Dendritic cell treated with granulocyte-macrophage colony-stimulating factor and Interleukin-4, amounts not matched to agents 40 ng/mL and 50 ng/mL, for 4 days (primary cell): ENCODE measurements at regions not wholly inside any gene's neighbourhood (a gene's known extent, or its start where the extent isn't known, plus 50 kb on each side); places are given as distances from the start of the nearest gene placed in this dataset.
A peak's percentile ranks its signal among the peaks of the same experiment; 100 is the strongest.

Experiments
- H3K27ac Mint-ChIP-seq: one replicate; pipeline ENCODE4 v1.8.0; 2022; ENCODE audit warnings: mild to moderate bottlenecking, mixed read lengths
- H3K27me3 Mint-ChIP-seq: one replicate; pipeline ENCODE4 v1.8.0; 2022; ENCODE audit warnings: mild to moderate bottlenecking, mixed read lengths
- H3K36me3 Mint-ChIP-seq: one replicate; pipeline ENCODE4 v1.8.0; 2022; ENCODE audit warnings: low read depth, mixed read lengths
- H3K4me1 Mint-ChIP-seq: one replicate; pipeline ENCODE4 v1.8.0; 2022; ENCODE audit warnings: low read depth, mixed read lengths
- H3K4me3 Mint-ChIP-seq: one replicate; pipeline ENCODE4 v1.8.0; 2022; ENCODE audit warnings: mild to moderate bottlenecking, moderate library complexity, mixed read lengths
- H3K9me3 Mint-ChIP-seq: one replicate; pipeline ENCODE4 v1.8.0; 2022; ENCODE audit warnings: mixed read lengths
- intact Hi-C: fragments of 100-400 bp; cut with micrococcal nuclease; formaldehyde crosslinking; loops from one replicate; pipeline ENCODE4 v1.15.0; 2022

- intact Hi-C loops: no loop called here
- H3K27me3 Mint-ChIP-seq: peaks cover 10% of the 10 kb centered on the region
These were observed 110.4 kb upstream of the ZNF438 start for GRCh38 chr10:31142026-31142425.

GRCh38 chr10:31143331-31143935 is 111.8 kb upstream of the ZNF438 start:
- intact Hi-C loops: no loop called here
- H3K9me3 Mint-ChIP-seq: no peaks in the 10 kb centered on the region
- H3K4me3 Mint-ChIP-seq: no peak overlapping the region
- H3K36me3 Mint-ChIP-seq: no peaks in the 10 kb centered on the region
- H3K27ac Mint-ChIP-seq: no peak overlapping the region
- peaks cover 12% of the 10 kb centered on the region for H3K27me3 Mint-ChIP-seq
- H3K4me1 Mint-ChIP-seq: peaks cover 18% of the 10 kb centered on the region

More at GRCh38 chr10:31142026-31142425, 110.4 kb upstream of the ZNF438 start:
- peaks cover 22% of the 10 kb centered on the region for H3K4me1 Mint-ChIP-seq
- H3K4me3 Mint-ChIP-seq: no peak overlapping the region
- no peaks in the 10 kb centered on the region for H3K36me3 Mint-ChIP-seq
- no peaks in the 10 kb centered on the region for H3K9me3 Mint-ChIP-seq
- no peak overlapping the region for H3K27ac Mint-ChIP-seq

- H3K27me3 Mint-ChIP-seq: peaks cover 12% of the 10 kb centered on the region
- peaks cover 23% of the 10 kb centered on the region for H3K4me1 Mint-ChIP-seq
- H3K9me3 Mint-ChIP-seq: no peaks in the 10 kb centered on the region
- H3K36me3 Mint-ChIP-seq: no peaks in the 10 kb centered on the region
- H3K27ac Mint-ChIP-seq: peak overlapping the region; percentile 35
- no peak overlapping the region for H3K4me3 Mint-ChIP-seq
- intact Hi-C loops: no loop called here
These were observed 114.3 kb upstream of the ZNF438 start for GRCh38 chr10:31145986-31146385.

GRCh38 chr10:31146491-31147209 is 115.0 kb upstream of the ZNF438 start:
- peaks cover 12% of the 10 kb centered on the region for H3K27me3 Mint-ChIP-seq
- intact Hi-C loops: no loop called here
- no peaks in the 10 kb centered on the region for H3K9me3 Mint-ChIP-seq
- H3K27ac Mint-ChIP-seq: peak overlapping the region; percentile 35
- H3K36me3 Mint-ChIP-seq: no peaks in the 10 kb centered on the region
- H3K4me3 Mint-ChIP-seq: peak overlapping the region; percentile 33
- H3K4me1 Mint-ChIP-seq: peaks cover 23% of the 10 kb centered on the region

- intact Hi-C loops: no loop called here
- Mint-ChIP-seq H3K36me3 (no peaks in the 10 kb centered on the region), H3K27me3 (peaks cover 12% of the 10 kb centered on the region), H3K4me1 (peaks cover 23% of the 10 kb centered on the region), H3K27ac (no peak overlapping the region), H3K4me3 (no peak overlapping the region), H3K9me3 (no peaks in the 10 kb centered on the region)
These were observed 115.5 kb upstream of the ZNF438 start for GRCh38 chr10:31147210-31147608.

- Mint-ChIP-seq H3K4me1 (peaks cover 23% of the 10 kb centered on the region), H3K27ac (no peak overlapping the region), H3K4me3 (no peak overlapping the region), H3K9me3 (no peaks in the 10 kb centered on the region), H3K27me3 (peaks cover 12% of the 10 kb centered on the region), H3K36me3 (no peaks in the 10 kb centered on the region)
- intact Hi-C loops: no loop called here
These were observed 117.3 kb upstream of the ZNF438 start for GRCh38 chr10:31148951-31149350.

- Mint-ChIP-seq H3K27ac (no peak overlapping the region), H3K9me3 (no peaks in the 10 kb centered on the region), H3K4me1 (peaks cover 23% of the 10 kb centered on the region), H3K36me3 (no peaks in the 10 kb centered on the region), H3K4me3 (no peak overlapping the region), H3K27me3 (peaks cover 12% of the 10 kb centered on the region)
- intact Hi-C loops: no loop called here
These were observed 118.3 kb upstream of the ZNF438 start for GRCh38 chr10:31149835-31150512.

- no peaks in the 10 kb centered on the region for H3K36me3 Mint-ChIP-seq
- intact Hi-C loops: no loop called here
- H3K4me3 Mint-ChIP-seq: no peak overlapping the region
- H3K9me3 Mint-ChIP-seq: no peaks in the 10 kb centered on the region
- peaks cover 15% of the 10 kb centered on the region for H3K4me1 Mint-ChIP-seq
- H3K27ac Mint-ChIP-seq: no peak overlapping the region
- peaks cover 7% of the 10 kb centered on the region for H3K27me3 Mint-ChIP-seq
These were observed 119.6 kb upstream of the ZNF438 start for GRCh38 chr10:31151301-31151700.

GRCh38 chr10:31152421-31153135 is 120.9 kb upstream of the ZNF438 start:
- H3K9me3 Mint-ChIP-seq: no peaks in the 10 kb centered on the region
- no peak overlapping the region for H3K4me3 Mint-ChIP-seq
- no peaks in the 10 kb centered on the region for H3K36me3 Mint-ChIP-seq
- peaks cover 6% of the 10 kb centered on the region for H3K4me1 Mint-ChIP-seq
- intact Hi-C loops: no loop called here
- H3K27ac Mint-ChIP-seq: no peak overlapping the region
- H3K27me3 Mint-ChIP-seq: no peaks in the 10 kb centered on the region

GRCh38 chr10:31153161-31153560 is 121.5 kb upstream of the ZNF438 start:
- peaks cover 6% of the 10 kb centered on the region for H3K4me1 Mint-ChIP-seq
- H3K36me3 Mint-ChIP-seq: no peaks in the 10 kb centered on the region
- intact Hi-C loops: no loop called here
- H3K27me3 Mint-ChIP-seq: no peaks in the 10 kb centered on the region
- no peaks in the 10 kb centered on the region for H3K9me3 Mint-ChIP-seq
- no peak overlapping the region for H3K4me3 Mint-ChIP-seq
- H3K27ac Mint-ChIP-seq: no peak overlapping the region

- Mint-ChIP-seq H3K9me3 (no peaks in the 10 kb centered on the region), H3K36me3 (no peaks in the 10 kb centered on the region), H3K27me3 (no peaks in the 10 kb centered on the region), H3K4me3 (no peak overlapping the region), H3K4me1 (peaks cover 2% of the 10 kb centered on the region), H3K27ac (no peak overlapping the region)
- intact Hi-C loops: no loop called here
These were observed 122.0 kb upstream of the ZNF438 start for GRCh38 chr10:31153692-31154091.

- H3K9me3 Mint-ChIP-seq: no peaks in the 10 kb centered on the region
- intact Hi-C loops: no loop called here
- H3K36me3 Mint-ChIP-seq: no peaks in the 10 kb centered on the region
- H3K27me3 Mint-ChIP-seq: no peaks in the 10 kb centered on the region
- no peak overlapping the region for H3K27ac Mint-ChIP-seq
- no peak overlapping the region for H3K4me3 Mint-ChIP-seq
- H3K4me1 Mint-ChIP-seq: no peaks in the 10 kb centered on the region
These were observed 123.3 kb upstream of the ZNF438 start for GRCh38 chr10:31154996-31155395.

GRCh38 chr10:31157123-31158010 is 125.7 kb upstream of the ZNF438 start:
- H3K36me3 Mint-ChIP-seq: no peaks in the 10 kb centered on the region
- no peak overlapping the region for H3K27ac Mint-ChIP-seq
- peaks cover 9% of the 10 kb centered on the region for H3K9me3 Mint-ChIP-seq
- no peaks in the 10 kb centered on the region for H3K27me3 Mint-ChIP-seq
- intact Hi-C loops: no loop called here
- no peaks in the 10 kb centered on the region for H3K4me1 Mint-ChIP-seq
- no peak overlapping the region for H3K4me3 Mint-ChIP-seq
